ENCODE measurements at regions not wholly inside any gene's neighbourhood (a gene's known extent, or its start where the extent isn't known, plus 50 kb on each side); places are given as distances from the start of the nearest gene placed in this dataset.

GRCh38 chr4:180486342-180486741 is 1756.9 kb upstream of the TENM3 start:
- Histone ChIP-seq H3K27ac (no peak overlapping the region), H3K4me3 (ENCODE audit: low read depth in 1 of 2, low read length in 1 of 2) (no peak overlapping the region), H3K4me1 (ENCODE audit: control insufficient read depth in 1 of 2, insufficient read depth in 1 of 2, low read depth in 1 of 2, low read length in 1 of 2) (no peaks in the 10 kb centered on the region), H3K9me3 (no peaks in the 10 kb centered on the region), H3K27me3 (no peaks in the 10 kb centered on the region), H3K36me3 (no peaks in the 10 kb centered on the region)
- no peak for TF ChIP-seq CTCF (IDR thresholded peaks at IDR 0.05)

- H3K36me3 ChIP-seq = no peaks in the 10 kb centered on the region
- no peak for TF ChIP-seq CTCF (IDR thresholded peaks at IDR 0.05)
- no peaks in the 10 kb centered on the region for H3K9me3 ChIP-seq
- H3K27ac ChIP-seq = no peak overlapping the region
- no peaks in the 10 kb centered on the region for H3K4me1 ChIP-seq (ENCODE audit: control insufficient read depth in 1 of 2, insufficient read depth in 1 of 2, low read depth in 1 of 2, low read length in 1 of 2)
- no peaks in the 10 kb centered on the region for H3K27me3 ChIP-seq
- H3K4me3 ChIP-seq (ENCODE audit: low read depth in 1 of 2, low read length in 1 of 2) = no peak overlapping the region
Measured at GRCh38 chr4:180489787-180490186, 1753.4 kb upstream of the TENM3 start.

GRCh38 chr4:180491210-180491609 is 1752.0 kb upstream of the TENM3 start:
- H3K27ac ChIP-seq = no peak overlapping the region
- no peaks in the 10 kb centered on the region for H3K36me3 ChIP-seq
- no peaks in the 10 kb centered on the region for H3K9me3 ChIP-seq
- H3K4me3 ChIP-seq (ENCODE audit: low read depth in 1 of 2, low read length in 1 of 2) = no peak overlapping the region
- H3K27me3 ChIP-seq = no peaks in the 10 kb centered on the region
- no peaks in the 10 kb centered on the region for H3K4me1 ChIP-seq (ENCODE audit: control insufficient read depth in 1 of 2, insufficient read depth in 1 of 2, low read depth in 1 of 2, low read length in 1 of 2)
- TF ChIP-seq CTCF (IDR thresholded peaks at IDR 0.05) = no peak

GRCh38 chr4:180493299-180493698 is 1749.9 kb upstream of the TENM3 start:
- no peak for TF ChIP-seq CTCF (IDR thresholded peaks at IDR 0.05)
- Histone ChIP-seq H3K27ac (no peak overlapping the region), H3K4me3 (ENCODE audit: low read depth in 1 of 2, low read length in 1 of 2) (no peak overlapping the region), H3K4me1 (ENCODE audit: control insufficient read depth in 1 of 2, insufficient read depth in 1 of 2, low read depth in 1 of 2, low read length in 1 of 2) (no peaks in the 10 kb centered on the region), H3K36me3 (no peaks in the 10 kb centered on the region), H3K27me3 (no peaks in the 10 kb centered on the region), H3K9me3 (no peaks in the 10 kb centered on the region)

- no peak overlapping the region for H3K4me3 ChIP-seq (ENCODE audit: low read depth in 1 of 2, low read length in 1 of 2)
- no peak overlapping the region for H3K27ac ChIP-seq
- no peak for TF ChIP-seq CTCF (IDR thresholded peaks at IDR 0.05)
- no peaks in the 10 kb centered on the region for H3K9me3 ChIP-seq
- H3K4me1 ChIP-seq (ENCODE audit: control insufficient read depth in 1 of 2, insufficient read depth in 1 of 2, low read depth in 1 of 2, low read length in 1 of 2) = no peaks in the 10 kb centered on the region
- H3K36me3 ChIP-seq = no peaks in the 10 kb centered on the region
- H3K27me3 ChIP-seq = no peaks in the 10 kb centered on the region
Measured at GRCh38 chr4:180500154-180500553, 1743.0 kb upstream of the TENM3 start.
